Fibroblast of villous mesenchyme (primary cell): ENCODE measurements at regions not wholly inside any gene's neighbourhood (a gene's known extent, or its start where the extent isn't known, plus 50 kb on each side); places are given as distances from the start of the nearest gene placed in this dataset.
"Not testable (repeated sequence)": the region's sequence is repeated elsewhere in the genome, so short reads cannot be mapped to it uniquely, and the experiment has no call there.

Source experiments
- DNase-seq: peaks from one replicate; pipeline ENCODE4 v3.0.0-alpha.2; 2010; ENCODE audit warnings: low read depth
- H3K4me3 ChIP-seq: 2 replicates; pipeline ENCODE4 v1.5.1; 2011; ENCODE audit warnings: low read depth, mild to moderate bottlenecking, low read length
- CTCF ChIP-seq: IDR thresholded peaks from 2 replicates; pipeline ENCODE4 v1.5.1; 2012; ENCODE audit warnings: low read depth, mild to moderate bottlenecking, low read length; ENCODE audit not compliant: insufficient read depth

- H3K4me3 ChIP-seq: no peak overlapping the region
- TF ChIP-seq CTCF: no peak
- no peak for DNase-seq
These were observed 173.2 kb downstream of the PRELID2 start for GRCh38 chr5:145661737-145662485.

- H3K4me3 ChIP-seq: no peak overlapping the region
- no peak for TF ChIP-seq CTCF
- peak; percentile 45 for DNase-seq
These were observed 174.1 kb downstream of the PRELID2 start for GRCh38 chr5:145660897-145661640.

GRCh38 chr5:145658435-145658834 lies 176.7 kb downstream of the PRELID2 start:
- TF ChIP-seq CTCF: no peak
- no peak overlapping the region for H3K4me3 ChIP-seq
- DNase-seq: no peak

GRCh38 chr5:145652700-145653099 lies 182.4 kb downstream of the PRELID2 start:
- not testable (repeated sequence) for H3K4me3 ChIP-seq, DNase-seq

- not testable (repeated sequence) for H3K4me3 ChIP-seq
- DNase-seq: peak; percentile 51
These were observed 188.0 kb downstream of the PRELID2 start for GRCh38 chr5:145647137-145647536.

GRCh38 chr5:145643214-145643613 lies 191.9 kb downstream of the PRELID2 start:
- not testable (repeated sequence) for H3K4me3 ChIP-seq, DNase-seq

GRCh38 chr5:145637396-145637795 lies 197.7 kb downstream of the PRELID2 start:
- DNase-seq: no peak
- no peak overlapping the region for H3K4me3 ChIP-seq
- TF ChIP-seq CTCF: no peak

GRCh38 chr5:145636371-145636770 lies 198.8 kb downstream of the PRELID2 start:
- no peak for DNase-seq
- H3K4me3 ChIP-seq: no peak overlapping the region
- TF ChIP-seq CTCF: no peak
